Heart left ventricle (tissue), 16 donors: ENCODE measurements at regions not wholly inside any gene's neighbourhood (a gene's known extent, or its start where the extent isn't known, plus 50 kb on each side); places are given as distances from the start of the nearest gene placed in this dataset.

ENCODE experiments used
- ATAC-seq, 4 donors: fragments of 200-7000 bp; cut with Tn5 transposase; one replicate each; pipeline ENCODE4 v1.9.1; 2020 to 2022; ENCODE audit warnings: moderate library complexity in 4 of 4, mild to moderate bottlenecking in 3 of 4, moderate number of reproducible peaks in 1 of 4
- DNase-seq, 5 donors: peaks; one replicate each; pipeline ENCODE4 v3.0.0-alpha.2; 2020
- H3K27ac ChIP-seq, 12 donors: fragments of 200-600 bp; sonication (generic) in 4 of 12; one replicate each; pipeline versions ENCODE4 v1.5.0 to v1.8.0; 2016 to 2022; ENCODE audit warnings: mild to moderate bottlenecking in 2 of 12
- H3K27me3 ChIP-seq, 9 donors: fragments of 200-600 bp; sonication (generic) in 2 of 9; one replicate each; pipeline versions ENCODE4 v1.5.1 to v1.8.0; 2016 to 2022; ENCODE audit warnings: mild to moderate bottlenecking in 3 of 9
- H3K36me3 ChIP-seq, 9 donors: fragments of 200-600 bp; sonication (generic) in 2 of 9; one replicate each; pipeline versions ENCODE4 v1.5.0 to v1.8.0; 2018 to 2022; ENCODE audit warnings: mild to moderate bottlenecking in 2 of 9
- H3K4me1 ChIP-seq, 12 donors: fragments of 200-600 bp; sonication (generic) in 4 of 12; one replicate each; pipeline versions ENCODE4 v1.5.0 to v1.8.0; 2016 to 2022; ENCODE audit warnings: mild to moderate bottlenecking in 3 of 12
- H3K4me3 ChIP-seq, 12 donors: fragments of 200-600 bp; sonication (generic) in 4 of 12; one replicate each; pipeline versions ENCODE4 v1.5.0 to v1.8.0; 2017 to 2022; ENCODE audit warnings: mild to moderate bottlenecking in 9 of 12, moderate library complexity in 4 of 12
- H3K9me3 ChIP-seq, 12 donors: fragments of 200-600 bp; sonication (generic) in 4 of 12; one replicate each; pipeline versions ENCODE4 v1.5.0 to v1.8.0; 2016 to 2022; ENCODE audit warnings: mild to moderate bottlenecking in 1 of 12
- CTCF ChIP-seq, 12 donors: fragments of 200-600 bp; sonication (generic) in 4 of 12; IDR thresholded peaks; one replicate each; pipeline versions ENCODE4 v1.5.0 to v1.8.0; 2018 to 2022; ENCODE audit warnings: antibody characterized with exemption in 12 of 12, mild to moderate bottlenecking in 5 of 12
- POLR2A ChIP-seq, 2 donors: fragments of 450-650 bp; IDR thresholded peaks; one replicate each; pipeline ENCODE4 v1.6.1; 2017; ENCODE audit warnings: antibody characterized with exemption in 2 of 2, mild to moderate bottlenecking in 2 of 2, moderate library complexity in 2 of 2
- WGBS, 4 donors: extraction: QIAGEN DNeasy Blood & Tissue Kit in 2 of 4; methylation state at CpG; one replicate each; pipeline versions ENCODE4 v1.1.5 to v1.1.7; 2013 to 2018; 5-methylcytosine and 5-hydroxymethylcytosine counted together
- intact Hi-C, 10 donors: fragments of 100-400 bp; cut with DNase I; formaldehyde crosslinking; loops; one replicate each; pipeline versions ENCODE4 v1.11.1 to v1.14.2; 2022
- donor health status: ischemic (EF 13 %, LVEDD 7.1; RV severe dilation, severe dysfunction).
- donor health status: healthy with polysubstance abuse.
- donor health status: DM: no; HTN: yes; CAD: no.
- donor health status: DM: no; HTN: no; CAD: no.
- donor health status: ischemic (EF 25% LVEDD 6.9; RV normal size, moderate dysfunction).
- donor health status: ischemic (EF 25% LVEDD 5.7; RV mildly dilated, moderate dysfunction).
- donor health status: healthy.
- donor health status: DM: yes; HTN: yes; CAD: no.
- donor health status: ischemic (EF 35%, LVEDD 5.7; RV mildly dilated, moderate dysfunction).
- donor health status: nonischemic (EF 11% LVEDD 7.7; RV severe dilation, severe dysfunction).
- donor health status: DM: yes; HTN: yes; CAD: no.
- donor health status: PGD.
- donor health status: ischemic (EF 29% LVEDD 5.4; RV normal size, mild dysfunction).
- donor health status: nonischemic (EF 23%, LVEDD 6.1; RV moderate dilation, normal function).

DNA sequence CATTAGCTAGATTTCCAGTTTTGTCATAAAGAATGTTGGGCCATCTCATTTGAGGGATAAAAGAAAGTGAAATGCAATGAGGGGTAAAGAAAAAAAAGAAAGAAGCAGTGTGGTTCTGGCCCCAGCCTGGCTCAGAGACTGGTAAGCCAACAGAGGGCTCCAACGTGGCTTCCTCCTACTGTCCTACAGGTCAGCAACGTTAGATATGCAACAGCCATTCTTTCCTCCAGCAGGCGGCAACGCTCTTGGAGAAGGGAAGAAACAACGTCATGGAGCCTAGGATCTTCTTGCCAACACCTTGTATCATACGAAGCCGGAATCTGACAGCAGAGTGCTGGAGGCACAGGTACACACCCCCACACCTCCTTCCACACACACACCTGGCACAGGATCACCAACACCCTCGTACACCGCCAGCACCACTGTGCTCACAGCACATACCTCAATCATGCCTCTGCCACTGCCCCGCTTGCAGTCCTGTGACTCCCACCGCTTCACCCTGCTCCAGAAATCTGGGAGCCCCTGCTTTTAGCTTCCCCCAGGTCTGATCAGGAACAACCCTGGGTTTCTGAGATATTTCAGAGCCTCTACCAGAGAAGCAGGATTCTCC is 102.8 kb downstream of the RPAP3 start:
- H3K27me3 ChIP-seq, result no peaks in the 10 kb centered on the region
- TF ChIP-seq CTCF (IDR thresholded peaks at IDR 0.05), result no peak
- H3K4me1 ChIP-seq, result peaks cover 0 to 1% (median 0%) of the 10 kb centered on the region in 12 donors
- ATAC-seq (peak in 1 of 4 donors; percentile 33), DNase-seq (no peak)
- H3K27ac ChIP-seq, result peak overlapping the region in 2 of 12 donors; percentile 39 to 47
- no peak overlapping the region for H3K4me3 ChIP-seq
- H3K36me3 ChIP-seq, result no peaks in the 10 kb centered on the region
- WGBS, 4 donors, result 78 to 83% (median 81%) methylated on average over 11 of the region's 11 CpGs
- intact Hi-C loops, result no loop called here
- H3K9me3 ChIP-seq, result peaks cover 0 to 19% (median 4%) of the 10 kb centered on the region in 12 donors

GRCh38 chr12:47602325-47602724 is 103.5 kb downstream of the RPAP3 start:
- 56 to 81% (median 76%) methylated on average over 1 of the region's 1 CpG for WGBS, 4 donors
- peak in 3 of 4 donors; percentile 55 to 92 (median 73) for ATAC-seq

DNA sequence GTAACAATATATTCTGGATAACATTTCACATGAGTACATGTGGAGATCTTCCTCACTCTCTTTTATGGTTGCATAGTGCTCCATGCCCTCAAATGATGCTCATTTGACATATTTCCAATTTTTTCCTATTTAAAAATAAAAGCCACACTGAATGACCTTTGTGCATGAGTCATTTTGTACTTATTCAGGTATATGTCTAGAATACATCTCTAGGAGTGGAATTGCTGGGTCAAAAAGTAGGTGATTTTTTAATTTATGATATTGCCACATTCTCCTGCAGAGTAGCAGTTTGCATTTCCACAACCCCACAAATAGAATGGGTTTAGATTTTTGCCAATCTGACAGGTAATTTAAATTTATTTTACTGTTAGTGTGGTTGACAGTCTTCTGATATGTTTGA is 104.8 kb downstream of the RPAP3 start:
- Histone ChIP-seq H3K4me1 (no peaks in the 10 kb centered on the region), H3K9me3 (peaks cover 0 to 4% (median 0%) of the 10 kb centered on the region in 12 donors), H3K36me3 (no peaks in the 10 kb centered on the region), H3K27me3 (no peaks in the 10 kb centered on the region), H3K27ac (no peak overlapping the region), H3K4me3 (no peak overlapping the region)
- DNase-seq (no peak), ATAC-seq (no peak)
- intact Hi-C loops, result no loop called here
- no peak for TF ChIP-seq CTCF (IDR thresholded peaks at IDR 0.05)
- TF ChIP-seq POLR2A (IDR thresholded peaks at IDR 0.05), result no peak

More at GRCh38 chr12:47602325-47602724, 103.5 kb downstream of the RPAP3 start:
- H3K4me3 ChIP-seq, result no peak overlapping the region
- no peaks in the 10 kb centered on the region for H3K4me1 ChIP-seq
- H3K27ac ChIP-seq, result peak overlapping the region in 2 of 12 donors; percentile 39 to 47
- no peak for DNase-seq
- intact Hi-C loops, result no loop called here
- no peaks in the 10 kb centered on the region for H3K27me3 ChIP-seq
- no peaks in the 10 kb centered on the region for H3K36me3 ChIP-seq
- H3K9me3 ChIP-seq, result peaks cover 0 to 12% (median 0%) of the 10 kb centered on the region in 12 donors
- TF ChIP-seq POLR2A (IDR thresholded peaks at IDR 0.05), result no peak
- TF ChIP-seq CTCF (IDR thresholded peaks at IDR 0.05), result no peak

DNA sequence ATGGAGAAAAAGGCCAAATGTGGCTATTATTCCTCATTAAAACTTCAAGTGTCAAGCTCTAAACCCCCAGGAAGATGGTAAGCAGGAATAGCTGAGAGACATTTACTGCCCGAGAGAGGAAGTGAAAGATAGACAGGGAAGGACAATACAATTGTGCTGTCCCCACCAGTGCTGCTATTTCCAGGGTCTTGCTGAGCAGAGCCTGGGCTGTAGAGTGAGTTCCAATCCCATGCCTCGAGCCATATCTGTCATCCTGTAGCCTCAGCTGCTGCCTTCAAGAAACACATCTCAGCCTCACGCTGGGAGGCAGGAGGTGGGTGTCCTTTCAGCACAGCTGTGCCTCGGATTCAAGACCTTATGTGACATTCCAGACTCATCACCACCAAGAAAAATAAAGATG is 114.0 kb downstream of the RPAP3 start:
- intact Hi-C loops, result no loop called here
- Histone ChIP-seq H3K9me3 (no peaks in the 10 kb centered on the region), H3K27ac (peak overlapping the region in 3 of 12 donors; percentile 22 to 35 (median 24)), H3K27me3 (no peaks in the 10 kb centered on the region), H3K4me1 (peaks cover 0 to 22% (median 7%) of the 10 kb centered on the region in 12 donors), H3K4me3 (no peak overlapping the region), H3K36me3 (no peaks in the 10 kb centered on the region)
- ATAC-seq (peak in 3 of 4 donors; percentile 34 to 41 (median 38)), DNase-seq (no peak)
- 38 to 55% (median 47%) methylated on average over 4 of the region's 4 CpGs for WGBS, 4 donors
- no peak for TF ChIP-seq POLR2A (IDR thresholded peaks at IDR 0.05)
- no peak for TF ChIP-seq CTCF (IDR thresholded peaks at IDR 0.05)
